ENCODE measurements at regions not wholly inside any gene's neighbourhood (a gene's known extent, or its start where the extent isn't known, plus 50 kb on each side); places are given as distances from the start of the nearest gene placed in this dataset.

DNA sequence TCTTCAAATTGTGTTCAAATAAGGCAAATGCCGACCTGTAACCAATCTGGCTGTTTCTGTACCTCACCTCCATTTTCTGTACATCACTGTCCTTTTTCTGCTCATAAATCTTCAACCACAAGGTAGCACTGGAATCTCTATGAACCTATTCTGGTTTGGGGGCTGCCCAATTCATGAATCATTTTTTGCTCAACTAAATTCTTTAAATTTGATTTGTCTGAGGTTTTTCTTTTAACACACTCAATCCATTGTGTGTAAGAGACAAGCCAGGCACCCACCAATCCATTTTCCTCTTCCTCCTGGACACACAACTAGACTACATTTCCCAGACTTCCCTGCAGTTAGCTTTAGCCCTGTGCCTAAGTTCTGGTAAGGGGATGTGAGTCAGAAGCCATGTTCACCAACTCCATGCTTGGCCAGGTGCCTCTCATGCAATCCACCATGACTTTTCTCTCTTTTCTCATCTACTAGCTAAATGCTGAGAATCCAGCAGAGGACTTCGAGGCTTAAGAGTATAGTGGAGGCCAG lies 193.2 kb upstream of the KLF3 start:
- no peaks in the 10 kb centered on the region for H3K4me1 ChIP-seq (ENCODE audit: control insufficient read depth, insufficient read depth, low read length)
- H2BK5ac ChIP-seq (ENCODE audit: low read depth, low read length, poor library complexity, severe bottlenecking), result no peak overlapping the region
- H3K23ac ChIP-seq (ENCODE audit: low read depth, low read length), result no peak overlapping the region
- no peak overlapping the region for H3K9ac ChIP-seq (ENCODE audit: low read depth, low read length)
- H3K27me3 ChIP-seq (ENCODE audit: control insufficient read depth, insufficient read depth, low read length), result peaks cover 4% of the 10 kb centered on the region; the same call in 1 of the 2 replicates
- no peak overlapping the region for H3K4me2 ChIP-seq (ENCODE audit: low read depth, low read length)
- H3K9me1 ChIP-seq (ENCODE audit: insufficient read depth, low read length), result no peaks in the 10 kb centered on the region
- no peaks in the 10 kb centered on the region for H3K9me3 ChIP-seq (ENCODE audit: control insufficient read depth, insufficient read depth, low read length)
- H3K4ac ChIP-seq (ENCODE audit: low read depth, low read length), result no peak overlapping the region
- no peak overlapping the region for H2BK20ac ChIP-seq (ENCODE audit: low read depth, low read length)
- no peak for TF ChIP-seq CHD1 (IDR thresholded peaks at IDR 0.05; ENCODE audit: low read depth, low read length)
- no peak for TF ChIP-seq RFX5 (IDR thresholded peaks at IDR 0.05; ENCODE audit: low read depth, low read length)
- TF ChIP-seq, protein P1, sequence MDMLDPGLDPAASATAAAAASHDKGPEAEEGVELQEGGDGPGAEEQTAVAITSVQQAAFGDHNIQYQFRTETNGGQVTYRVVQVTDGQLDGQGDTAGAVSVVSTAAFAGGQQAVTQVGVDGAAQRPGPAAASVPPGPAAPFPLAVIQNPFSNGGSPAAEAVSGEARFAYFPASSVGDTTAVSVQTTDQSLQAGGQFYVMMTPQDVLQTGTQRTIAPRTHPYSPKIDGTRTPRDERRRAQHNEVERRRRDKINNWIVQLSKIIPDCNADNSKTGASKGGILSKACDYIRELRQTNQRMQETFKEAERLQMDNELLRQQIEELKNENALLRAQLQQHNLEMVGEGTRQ (IDR thresholded peaks at IDR 0.05; ENCODE audit: low read depth, low read length), result no peak
- TF ChIP-seq POLR2A (IDR thresholded peaks at IDR 0.05; ENCODE audit: low read depth, low read length), result no peak
- TF ChIP-seq SMC3 (IDR thresholded peaks at IDR 0.05; ENCODE audit: low read depth, low read length), result no peak
- TF ChIP-seq CEBPB (IDR thresholded peaks at IDR 0.05; ENCODE audit: low read depth, low read length), result no peak
- TF ChIP-seq BHLHE40 (IDR thresholded peaks at IDR 0.05; ENCODE audit: low read depth, low read length), result no peak
- TF ChIP-seq RAD21 (IDR thresholded peaks at IDR 0.05; ENCODE audit: low read length), result no peak
- TF ChIP-seq CTCF (conservative IDR thresholded peaks at IDR 0.05; ENCODE audit: low read depth, low read length), result no peak
- TF ChIP-seq, protein P2, sequence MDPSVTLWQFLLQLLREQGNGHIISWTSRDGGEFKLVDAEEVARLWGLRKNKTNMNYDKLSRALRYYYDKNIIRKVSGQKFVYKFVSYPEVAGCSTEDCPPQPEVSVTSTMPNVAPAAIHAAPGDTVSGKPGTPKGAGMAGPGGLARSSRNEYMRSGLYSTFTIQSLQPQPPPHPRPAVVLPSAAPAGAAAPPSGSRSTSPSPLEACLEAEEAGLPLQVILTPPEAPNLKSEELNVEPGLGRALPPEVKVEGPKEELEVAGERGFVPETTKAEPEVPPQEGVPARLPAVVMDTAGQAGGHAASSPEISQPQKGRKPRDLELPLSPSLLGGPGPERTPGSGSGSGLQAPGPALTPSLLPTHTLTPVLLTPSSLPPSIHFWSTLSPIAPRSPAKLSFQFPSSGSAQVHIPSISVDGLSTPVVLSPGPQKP (IDR thresholded peaks at IDR 0.05; ENCODE audit: borderline replicate concordance, low read depth, low read length), result no peak
- no peak for TF ChIP-seq MAZ (IDR thresholded peaks at IDR 0.05; ENCODE audit: borderline replicate concordance, low read depth, low read length)
- no peak for TF ChIP-seq MAFK (IDR thresholded peaks at IDR 0.05; ENCODE audit: low read depth, low read length)
- TF ChIP-seq FOS (IDR thresholded peaks at IDR 0.05; ENCODE audit: low read depth, low read length), result no peak
- no peak for TF ChIP-seq MXI1 (IDR thresholded peaks at IDR 0.05; ENCODE audit: borderline replicate concordance, low read depth, low read length)
- no peak for TF ChIP-seq RCOR1 (IDR thresholded peaks at IDR 0.05; ENCODE audit: insufficient replicate concordance, low read length)
- TF ChIP-seq NFE2L2 (IDR thresholded peaks at IDR 0.05; ENCODE audit: low read depth, low read length), result no peak
- no peak overlapping the region for H2AK9ac ChIP-seq (replicated peaks; ENCODE audit: low read depth, low read length, poor library complexity)
- no peak overlapping the region for H4K5ac ChIP-seq (ENCODE audit: low read depth, low read length)
- no peak overlapping the region for H2AFZ ChIP-seq (replicated peaks; ENCODE audit: low read length, poor library complexity)
- 40% methylated on average over 1 of the region's 2 CpGs; no CpG with 5 or more reads in 1 of the 2 experiments for WGBS, 2 experiments (ENCODE audit: extremely low coverage in 2 of 2, insufficient read length in 1 of 2)
- H2BK120ac ChIP-seq (ENCODE audit: low read depth, low read length), result no peak overlapping the region
- H4K20me1 ChIP-seq (ENCODE audit: insufficient read depth, low read length), result no peaks in the 10 kb centered on the region
- in situ Hi-C loops (cut with MboI; ENCODE audit: low sequenced_read_pairs) (no loop called here), dilution Hi-C loops (cut with HindIII; ENCODE audit: low sequenced_read_pairs, unreplicated experiment) (no loop called here), intact Hi-C loops (cut with micrococcal nuclease) (no loop called here)
- no peak overlapping the region for H3K4me3 ChIP-seq (ENCODE audit: insufficient read depth, low read depth, low read length)
- DNase-seq (no peak), ATAC-seq (ENCODE audit: low read depth) (no peak)
- H3K18ac ChIP-seq (ENCODE audit: low read depth, low read length), result no peak overlapping the region
- CTCF ChIA-PET, result interaction anchor here (0.9 kb wide), 1 partner anchor 61 kb away, joined by 3 read pairs; no protein-coding TSS in a partner anchor
- H3K79me1 ChIP-seq (ENCODE audit: low read depth in 1 of 2, low read length in 2 of 2), result no peaks in the 10 kb centered on the region
- no TSS peak for BruUV-seq (replicated peaks)
- no peak overlapping the region for H3K56ac ChIP-seq (ENCODE audit: extremely low read depth, insufficient read depth, low read length)
- no peak overlapping the region for H4K91ac ChIP-seq (ENCODE audit: insufficient read depth, low read depth, low read length)
- H3K14ac ChIP-seq (replicated peaks; ENCODE audit: low read depth, low read length), result no peak overlapping the region
- no peaks in the 10 kb centered on the region for H3K36me3 ChIP-seq (ENCODE audit: control insufficient read depth, insufficient read depth, low read length)
- H2BK15ac ChIP-seq (ENCODE audit: low read depth, low read length), result no peak overlapping the region
- POLR2A ChIA-PET (ENCODE audit: unreplicated experiment), result no interaction called here
- H2AK5ac ChIP-seq (ENCODE audit: low read depth, low read length), result no peak overlapping the region
- H3K27ac ChIP-seq (ENCODE audit: insufficient read depth, low read length), result no peak overlapping the region
- H4K8ac ChIP-seq (ENCODE audit: low read depth in 2 of 2, low read length in 2 of 2), result no peak overlapping the region

Data from IMR-90 (cell line).